Fibroblast of the aortic adventitia (primary cell): ENCODE measurements at regions not wholly inside any gene's neighbourhood (a gene's known extent, or its start where the extent isn't known, plus 50 kb on each side); places are given as distances from the start of the nearest gene placed in this dataset.

Source experiments
- DNase-seq: peaks from one replicate; pipeline ENCODE4 v3.0.0-alpha.2; 2010; ENCODE audit warnings: low read depth
- H3K4me3 ChIP-seq: 2 replicates; pipeline ENCODE4 v1.5.1; 2011; ENCODE audit warnings: low read depth, mild to moderate bottlenecking, control low read depth, low read length, moderate library complexity
- CTCF ChIP-seq: IDR thresholded peaks from 2 replicates; pipeline ENCODE4 v1.5.1; 2011; ENCODE audit warnings: mild to moderate bottlenecking, low read length, control low read depth, inconsistent platforms; ENCODE audit not compliant: insufficient read depth

GRCh38 chr19:28196961-28197360 is 1016.0 kb downstream of the UQCRFS1 start:
- no peak overlapping the region for H3K4me3 ChIP-seq
- DNase-seq: no peak
- TF ChIP-seq CTCF: no peak

GRCh38 chr19:28196101-28196500 is 1016.9 kb downstream of the UQCRFS1 start:
- DNase-seq: no peak
- TF ChIP-seq CTCF: no peak
- H3K4me3 ChIP-seq: no peak overlapping the region

- DNase-seq: peak; percentile 4
- no peak for TF ChIP-seq CTCF
Measured at GRCh38 chr19:28185646-28186045, 1027.3 kb downstream of the UQCRFS1 start.

GRCh38 chr19:28184997-28185396 is 1028.0 kb downstream of the UQCRFS1 start:
- H3K4me3 ChIP-seq: no peak overlapping the region
- DNase-seq: peak; percentile 52

More at GRCh38 chr19:28185646-28186045, 1027.3 kb downstream of the UQCRFS1 start:
- H3K4me3 ChIP-seq: no peak overlapping the region

GRCh38 chr19:28176193-28176592 is 1036.8 kb downstream of the UQCRFS1 start:
- H3K4me3 ChIP-seq: no peak overlapping the region
- TF ChIP-seq CTCF: no peak
- DNase-seq: no peak

More at GRCh38 chr19:28184997-28185396, 1028.0 kb downstream of the UQCRFS1 start:
- TF ChIP-seq CTCF: no peak

GRCh38 chr19:28171983-28172382 is 1041.0 kb downstream of the UQCRFS1 start:
- TF ChIP-seq CTCF: no peak
- H3K4me3 ChIP-seq: no peak overlapping the region
- no peak for DNase-seq

GRCh38 chr19:28170066-28170465 is 1042.9 kb downstream of the UQCRFS1 start:
- H3K4me3 ChIP-seq: no peak overlapping the region
- TF ChIP-seq CTCF: no peak
- DNase-seq: no peak
